ENCODE measurements at regions not wholly inside any gene's neighbourhood (a gene's known extent, or its start where the extent isn't known, plus 50 kb on each side); places are given as distances from the start of the nearest gene placed in this dataset.

- TF ChIP-seq CTCF (IDR thresholded peaks at IDR 0.05) (no peak), POLR2A (IDR thresholded peaks at IDR 0.05) (no peak)
Measured at GRCh38 chr4:173821876-173822275, 291.8 kb upstream of the HAND2 start.
